Brain microvascular endothelial cell (primary cell): ENCODE measurements at regions not wholly inside any gene's neighbourhood (a gene's known extent, or its start where the extent isn't known, plus 50 kb on each side); places are given as distances from the start of the nearest gene placed in this dataset.

ENCODE experiments used
- DNase-seq: peaks from one replicate; pipeline ENCODE4 v3.0.0-alpha.2; 2020
- H3K27ac ChIP-seq: fragments of 250-450 bp; sonication (Bioruptor Pico); 2 replicates; pipeline ENCODE4 v1.5.1; 2020; ENCODE audit warnings: mild to moderate bottlenecking, moderate library complexity
- H3K27me3 ChIP-seq: fragments of 250-450 bp; sonication (Bioruptor Pico); replicated peaks from 2 replicates; pipeline ENCODE4 v1.5.1; 2020; ENCODE audit warnings: mild to moderate bottlenecking
- H3K36me3 ChIP-seq: fragments of 250-450 bp; sonication (Bioruptor Pico); replicated peaks from 2 replicates; pipeline ENCODE4 v1.5.1; 2020; ENCODE audit warnings: mild to moderate bottlenecking
- H3K4me3 ChIP-seq: 2 replicates; pipeline ENCODE4 v1.5.1; 2011; ENCODE audit warnings: low read depth, mild to moderate bottlenecking, control low read depth, low read length, moderate library complexity
- CTCF ChIP-seq: IDR thresholded peaks from 2 replicates; pipeline ENCODE4 v1.5.1; 2011; ENCODE audit warnings: low read depth, mild to moderate bottlenecking, moderate library complexity, low read length, control low read depth, inconsistent platforms; ENCODE audit errors: missing control alignments
- in situ Hi-C: cut with HindIII; loops from 2 replicates; pipeline ENCODE4 v1.10.0; 2017; ENCODE audit warnings: low sequenced_read_pairs, low pct_ligation_motif_present

GRCh38 chr1:195458365-195458764 is 1149.9 kb downstream of the KCNT2 start:
- in situ Hi-C loops = no loop called here
- DNase-seq = no peak
- H3K27me3 ChIP-seq = no peaks in the 10 kb centered on the region
- no peak for TF ChIP-seq CTCF
- H3K27ac ChIP-seq = no peak overlapping the region
- H3K4me3 ChIP-seq = no peak overlapping the region
- H3K36me3 ChIP-seq = no peaks in the 10 kb centered on the region

- no peak overlapping the region for H3K4me3 ChIP-seq
- in situ Hi-C loops = no loop called here
- no peaks in the 10 kb centered on the region for H3K27me3 ChIP-seq
- no peak overlapping the region for H3K27ac ChIP-seq
- no peaks in the 10 kb centered on the region for H3K36me3 ChIP-seq
- TF ChIP-seq CTCF = no peak
- no peak for DNase-seq
Measured at GRCh38 chr1:195450794-195451193, 1157.4 kb downstream of the KCNT2 start.

GRCh38 chr1:195439661-195440060 is 1168.6 kb downstream of the KCNT2 start:
- Histone ChIP-seq H3K4me3 (no peak overlapping the region), H3K36me3 (no peaks in the 10 kb centered on the region), H3K27me3 (no peaks in the 10 kb centered on the region), H3K27ac (no peak overlapping the region)
- in situ Hi-C loops = no loop called here
- no peak for DNase-seq
- TF ChIP-seq CTCF = no peak

GRCh38 chr1:195434566-195435203 is 1173.6 kb downstream of the KCNT2 start:
- no peaks in the 10 kb centered on the region for H3K36me3 ChIP-seq
- H3K27me3 ChIP-seq = no peaks in the 10 kb centered on the region
- TF ChIP-seq CTCF = no peak
- no peak overlapping the region for H3K27ac ChIP-seq
- in situ Hi-C loops = no loop called here
- H3K4me3 ChIP-seq = no peak overlapping the region
- DNase-seq = no peak

GRCh38 chr1:195430826-195431225 is 1177.4 kb downstream of the KCNT2 start:
- H3K27me3 ChIP-seq = no peaks in the 10 kb centered on the region
- no peak for DNase-seq
- in situ Hi-C loops = no loop called here
- no peak overlapping the region for H3K27ac ChIP-seq
- TF ChIP-seq CTCF = no peak
- H3K4me3 ChIP-seq = no peak overlapping the region
- H3K36me3 ChIP-seq = no peaks in the 10 kb centered on the region

- no peaks in the 10 kb centered on the region for H3K27me3 ChIP-seq
- no peak overlapping the region for H3K27ac ChIP-seq
- H3K36me3 ChIP-seq = no peaks in the 10 kb centered on the region
- DNase-seq = no peak
- TF ChIP-seq CTCF = no peak
- H3K4me3 ChIP-seq = no peak overlapping the region
- in situ Hi-C loops = no loop called here
Measured at GRCh38 chr1:195428927-195429326, 1179.3 kb downstream of the KCNT2 start.
